Psoas muscle (tissue), 7 donors: ENCODE measurements at regions not wholly inside any gene's neighbourhood (a gene's known extent, or its start where the extent isn't known, plus 50 kb on each side); places are given as distances from the start of the nearest gene placed in this dataset.

Experiments used
- ATAC-seq, 4 donors: fragments of 200-7000 bp; cut with Tn5 transposase; one replicate each; pipeline ENCODE4 v1.9.1; 2020; ENCODE audit warnings: moderate library complexity in 3 of 4, mild to moderate bottlenecking in 2 of 4
- DNase-seq, 2 donors: peaks; one replicate each; pipeline ENCODE4 v3.0.0-alpha.2; 2020
- H3K27ac ChIP-seq: fragments of 200-600 bp; one replicate; pipeline ENCODE4 v1.8.0; 2022
- H3K27me3 ChIP-seq, 3 donors: fragments of 200-600 bp in 1 of 3; one replicate each; pipeline versions ENCODE4 v1.6.1 to v1.8.0; 2013 to 2022; ENCODE audit warnings: low read length in 2 of 3, mild to moderate bottlenecking in 2 of 3, moderate library complexity in 1 of 3; ENCODE audit not compliant: insufficient read depth in 3 of 3
- H3K36me3 ChIP-seq, 2 donors: fragments of 200-600 bp in 1 of 2; one replicate each; pipeline versions ENCODE4 v1.6.1 to v1.8.0; 2013 to 2022; ENCODE audit warnings: low read depth in 1 of 2, mild to moderate bottlenecking in 1 of 2, moderate library complexity in 1 of 2; ENCODE audit not compliant: insufficient read depth in 1 of 2
- H3K4me1 ChIP-seq: fragments of 200-600 bp; one replicate; pipeline ENCODE4 v1.8.0; 2022
- H3K4me3 ChIP-seq: fragments of 200-600 bp; one replicate; pipeline ENCODE4 v1.8.0; 2022; ENCODE audit warnings: mild to moderate bottlenecking
- H3K9me3 ChIP-seq: fragments of 200-600 bp; one replicate; pipeline ENCODE4 v1.8.0; 2022
- CTCF ChIP-seq: fragments of 200-600 bp; IDR thresholded peaks from one replicate; pipeline ENCODE4 v1.8.0; 2022; ENCODE audit warnings: antibody characterized with exemption
- WGBS, 3 donors: extraction: QIAGEN DNeasy Blood & Tissue Kit; methylation state at CpG; one replicate each; pipeline versions ENCODE4 v1.1.6 to v1.1.7; 2013; 5-methylcytosine and 5-hydroxymethylcytosine counted together
- intact Hi-C, 2 donors: fragments of 100-400 bp; cut with DNase I; formaldehyde crosslinking; loops; one replicate each; pipeline versions ENCODE4 v1.11.0 to v1.14.2; 2022
- donor health status: healthy with polysubstance abuse.
- donor health status: DM: no; HTN: no; CAD: no; lungs with moderate emphysema.
- donor health status: Bipolar disorder and iron deficiency.
- donor health status: healthy.
- donor health status: DM: yes; HTN: yes; CAD: no.
- donor health status: DM: no; HTN: no; CAD: no.
- donor health status: DM: yes; HTN: yes; CAD: no.

- no peak for ATAC-seq
- TF ChIP-seq CTCF = no peak
- H3K36me3 ChIP-seq = no peaks in the 10 kb centered on the region
- H3K27ac ChIP-seq = no peak overlapping the region
- intact Hi-C loops = no loop called here
- no peak for DNase-seq
- no peaks in the 10 kb centered on the region for H3K9me3 ChIP-seq
- no peaks in the 10 kb centered on the region for H3K27me3 ChIP-seq
- H3K4me1 ChIP-seq = no peaks in the 10 kb centered on the region
- WGBS, 3 donors = 74 to 79% (median 78%) methylated on average over 2 of the region's 2 CpGs
- no peak overlapping the region for H3K4me3 ChIP-seq
Measured at GRCh38 chr7:17055596-17055995, 173.8 kb upstream of the AGR3 start.

GRCh38 chr7:17056491-17057142 lies 174.8 kb upstream of the AGR3 start:
- no peaks in the 10 kb centered on the region for H3K36me3 ChIP-seq
- H3K9me3 ChIP-seq = no peaks in the 10 kb centered on the region
- DNase-seq (no peak), ATAC-seq (no peak)
- 40 to 67% (median 61%) methylated on average over 7 of the region's 7 CpGs for WGBS, 3 donors
- intact Hi-C loops = no loop called here
- H3K27me3 ChIP-seq = no peaks in the 10 kb centered on the region
- H3K4me3 ChIP-seq = no peak overlapping the region
- H3K4me1 ChIP-seq = no peaks in the 10 kb centered on the region
- no peak for TF ChIP-seq CTCF
- H3K27ac ChIP-seq = no peak overlapping the region

GRCh38 chr7:17057143-17057509 lies 175.3 kb upstream of the AGR3 start:
- Histone ChIP-seq H3K27ac (no peak overlapping the region), H3K9me3 (no peaks in the 10 kb centered on the region), H3K4me1 (no peaks in the 10 kb centered on the region), H3K36me3 (no peaks in the 10 kb centered on the region), H3K4me3 (no peak overlapping the region), H3K27me3 (no peaks in the 10 kb centered on the region)
- TF ChIP-seq CTCF = no peak
- no peak for DNase-seq
- intact Hi-C loops = no loop called here
- no peak for ATAC-seq
- WGBS, 3 donors = 84 to 91% (median 88%) methylated on average over 1 of the region's 1 CpG

GRCh38 chr7:17058568-17058967 lies 176.8 kb upstream of the AGR3 start:
- intact Hi-C loops = no loop called here
- Histone ChIP-seq H3K4me1 (no peaks in the 10 kb centered on the region), H3K36me3 (no peaks in the 10 kb centered on the region), H3K4me3 (no peak overlapping the region), H3K27ac (no peak overlapping the region), H3K9me3 (no peaks in the 10 kb centered on the region), H3K27me3 (no peaks in the 10 kb centered on the region)
- TF ChIP-seq CTCF = no peak
- no peak for DNase-seq
- 41 to 55% (median 52%) methylated on average over 1 of the region's 1 CpG for WGBS, 3 donors
- no peak for ATAC-seq

- no peaks in the 10 kb centered on the region for H3K9me3 ChIP-seq
- H3K4me1 ChIP-seq = no peaks in the 10 kb centered on the region
- no peak overlapping the region for H3K27ac ChIP-seq
- H3K36me3 ChIP-seq = no peaks in the 10 kb centered on the region
- ATAC-seq (no peak), DNase-seq (no peak)
- no peaks in the 10 kb centered on the region for H3K27me3 ChIP-seq
- no peak for TF ChIP-seq CTCF
- intact Hi-C loops = no loop called here
- H3K4me3 ChIP-seq = no peak overlapping the region
- 82 to 88% (median 88%) methylated on average over 3 of the region's 3 CpGs for WGBS, 3 donors
Measured at GRCh38 chr7:17060051-17060450, 178.3 kb upstream of the AGR3 start.
